H1 (cell line): ENCODE measurements at regions not wholly inside any gene's neighbourhood (a gene's known extent, or its start where the extent isn't known, plus 50 kb on each side); places are given as distances from the start of the nearest gene placed in this dataset.

Experiments used
- CTCF ChIA-PET: fragments of 300-600 bp; sonication (Branson Sonifier 250); formaldehyde crosslinking; loops from one replicate; lab custom pipeline; 2021; ENCODE audit not compliant: partially characterized antibody; lab: Charles Lee
- POLR2A ChIA-PET: fragments of 300-600 bp; sonication (Branson Sonifier 250); formaldehyde crosslinking; loops from one replicate; lab custom pipeline; 2021; ENCODE audit warnings: inconsistent platforms; ENCODE audit not compliant: partially characterized antibody; lab: Charles Lee
- DNase-seq, 2 experiments: peaks; one replicate each; pipeline versions ENCODE4 v3.0.0 to v3.0.0-alpha.2; 2010 to 2022; ENCODE audit warnings: low spot score in 2 of 2, low read depth in 1 of 2, mixed read lengths in 1 of 2
- FAIRE-seq: peaks from 2 replicates; lab custom pipeline; 2011; peaks lifted over from hg19 to GRCh38; lab: Jason Lieb, UNC
- H2AFZ ChIP-seq: 2 replicates; pipeline ENCODE4 v1.8.1; 2012; ENCODE audit warnings: low read length, inconsistent platforms
- H2AK5ac ChIP-seq: 2 replicates; pipeline ENCODE4 v1.6.1; 2013; ENCODE audit warnings: low read depth, low read length
- H2BK120ac ChIP-seq: replicated peaks from 2 replicates; pipeline ENCODE3; 2013; ENCODE audit warnings: low read depth, low read length, inconsistent platforms
- H2BK12ac ChIP-seq: 2 replicates; pipeline ENCODE4 v1.6.1; 2013; ENCODE audit warnings: low read depth, low read length
- H2BK15ac ChIP-seq: 2 replicates; pipeline ENCODE4 v1.6.1; 2013; ENCODE audit warnings: low read length
- H2BK20ac ChIP-seq: 2 replicates; pipeline ENCODE4 v1.6.1; 2013; ENCODE audit warnings: low read length
- H2BK5ac ChIP-seq: 2 replicates; pipeline ENCODE4 v1.6.1; 2013; ENCODE audit warnings: low read depth, low read length
- H3K14ac ChIP-seq: 2 replicates; pipeline ENCODE4 v1.6.1; 2013; ENCODE audit warnings: inconsistent platforms; ENCODE audit not compliant: insufficient read length
- H3K18ac ChIP-seq: 2 replicates; pipeline ENCODE4 v1.6.1; 2013; ENCODE audit warnings: low read length; ENCODE audit errors: extremely low read depth
- H3K23ac ChIP-seq: 2 replicates; pipeline ENCODE4 v1.6.1; 2013; ENCODE audit warnings: inconsistent platforms; ENCODE audit not compliant: insufficient read length
- H3K23me2 ChIP-seq: 2 replicates; pipeline ENCODE4 v1.6.1; 2013; ENCODE audit warnings: low read depth, low read length
- H3K27ac ChIP-seq: 2 replicates; pipeline ENCODE4 v1.6.1; 2011; ENCODE audit warnings: low read depth, low read length, inconsistent platforms
- H3K27me3 ChIP-seq, 4 experiments: replicated peaks in 1 of 4; 1 replicate in 1 of 4; 2 replicates in 3 of 4; pipeline versions ENCODE4 v1.6.1 to v1.8.1; 2011 to 2013; ENCODE audit warnings: low read length in 3 of 4, mild to moderate bottlenecking in 3 of 4, inconsistent platforms in 2 of 4, mixed read lengths in 2 of 4, moderate library complexity in 1 of 4; ENCODE audit not compliant: control insufficient read depth in 3 of 4, insufficient read depth in 3 of 4; ENCODE audit errors: extremely low read depth in 1 of 4
- H3K36me3 ChIP-seq, 4 experiments: 2 replicates each; pipeline versions ENCODE4 v1.6.1 to v1.8.1; 2011 to 2013; ENCODE audit warnings: mild to moderate bottlenecking in 4 of 4, low read length in 3 of 4, moderate library complexity in 2 of 4, control low read depth in 1 of 4, inconsistent platforms in 1 of 4; ENCODE audit not compliant: insufficient read depth in 4 of 4, control insufficient read depth in 2 of 4
- H3K4ac ChIP-seq: replicated peaks from 2 replicates; pipeline ENCODE3; 2013; ENCODE audit warnings: low read length, low read depth, mixed read lengths, inconsistent platforms; ENCODE audit not compliant: insufficient read length
- H3K4me1 ChIP-seq, 4 experiments: replicated peaks in 1 of 4; 1 replicate in 1 of 4; 2 replicates in 3 of 4; pipeline versions ENCODE4 v1.6.1 to v1.8.1; 2011 to 2013; ENCODE audit warnings: low read length in 3 of 4, inconsistent platforms in 2 of 4, mixed read lengths in 1 of 4; ENCODE audit not compliant: insufficient read depth in 4 of 4, control insufficient read depth in 3 of 4
- H3K4me2 ChIP-seq, 2 experiments: 2 replicates each; pipeline versions ENCODE4 v1.6.1 to v1.8.1; 2011 to 2013; ENCODE audit warnings: low read depth in 2 of 2, low read length in 2 of 2, control low read depth in 1 of 2, inconsistent platforms in 1 of 2, mild to moderate bottlenecking in 1 of 2; ENCODE audit not compliant: insufficient read depth in 1 of 2
- H3K4me3 ChIP-seq, 4 experiments: fragments of 200-600, 300-600 bp in 1 of 4; sonication (generic), shearing (Covaris generic), sonication (Bioruptor Twin) in 1 of 4; 2 replicates each; pipeline versions ENCODE4 v1.5.1 to v1.8.1; 2011 to 2016; ENCODE audit warnings: low read length in 4 of 4, low read depth in 3 of 4, control low read depth in 2 of 4, inconsistent platforms in 2 of 4, mild to moderate bottlenecking in 2 of 4, mixed read lengths in 1 of 4, moderate library complexity in 1 of 4; ENCODE audit not compliant: insufficient read depth in 2 of 4; ENCODE audit errors: extremely low read depth in 1 of 4
- H3K56ac ChIP-seq: replicated peaks from 2 replicates; pipeline ENCODE3; 2013; ENCODE audit warnings: low read depth, mild to moderate bottlenecking, mixed read lengths, low read length, inconsistent platforms; ENCODE audit not compliant: insufficient read length
- H3K79me1 ChIP-seq: 2 replicates; pipeline ENCODE4 v1.6.1; 2013; ENCODE audit warnings: low read depth, low read length, control low read depth
- H3K79me2 ChIP-seq, 2 experiments: 2 replicates each; pipeline versions ENCODE4 v1.6.1 to v1.8.1; 2012 to 2013; ENCODE audit warnings: low read length in 2 of 2, mild to moderate bottlenecking in 2 of 2, inconsistent platforms in 1 of 2; ENCODE audit not compliant: insufficient read depth in 2 of 2, control insufficient read depth in 1 of 2
- H3K9ac ChIP-seq, 4 experiments: replicated peaks in 1 of 4; 1 replicate in 1 of 4; 2 replicates in 3 of 4; pipeline versions ENCODE4 v1.6.1 to v1.8.1; 2011 to 2013; ENCODE audit warnings: low read depth in 3 of 4, low read length in 3 of 4, control low read depth in 2 of 4, mild to moderate bottlenecking in 2 of 4, moderate library complexity in 2 of 4, inconsistent platforms in 1 of 4; ENCODE audit errors: extremely low read depth in 1 of 4
- H3K9me3 ChIP-seq, 2 experiments: 2 replicates each; pipeline versions ENCODE4 v1.6.1 to v1.8.1; 2012 to 2013; ENCODE audit warnings: mild to moderate bottlenecking in 2 of 2, moderate library complexity in 2 of 2, control low read depth in 1 of 2, inconsistent platforms in 1 of 2, low read depth in 1 of 2, low read length in 1 of 2, mixed read lengths in 1 of 2; ENCODE audit not compliant: insufficient read depth in 2 of 2
- H4K20me1 ChIP-seq, 2 experiments: replicated peaks in 1 of 2; 2 replicates each; pipeline versions ENCODE3 to v1.8.1; 2011 to 2013; ENCODE audit warnings: inconsistent platforms in 2 of 2, low read length in 2 of 2, mild to moderate bottlenecking in 1 of 2; ENCODE audit not compliant: insufficient read depth in 2 of 2, control insufficient read depth in 1 of 2
- H4K5ac ChIP-seq: 2 replicates; pipeline ENCODE4 v1.6.1; 2013; ENCODE audit warnings: low read length, low read depth, mixed read lengths, inconsistent platforms; ENCODE audit not compliant: insufficient read length
- H4K8ac ChIP-seq: 2 replicates; pipeline ENCODE4 v1.8.0; 2013; ENCODE audit warnings: mild to moderate bottlenecking, moderate library complexity, low read length, inconsistent platforms; ENCODE audit not compliant: insufficient read depth; ENCODE audit errors: extremely low read depth
- H4K91ac ChIP-seq: replicated peaks from 2 replicates; pipeline ENCODE3; 2013; ENCODE audit warnings: low read length, mixed read lengths, inconsistent platforms; ENCODE audit not compliant: insufficient read length
- GTF2F1 ChIP-seq: IDR thresholded peaks from 2 replicates; pipeline ENCODE4 v1.6.1; 2012; ENCODE audit warnings: low read depth, low read length, improper control_type of control experiment, borderline replicate concordance
- WGBS, 2 experiments: shearing (Covaris generic) in 1 of 2; methylation state at CpG; one replicate each; pipeline versions ENCODE4 v1.1.6 to v1.1.7; 2013 to 2015; ENCODE audit warnings: low lambda C conversion rate in 2 of 2, mixed read lengths in 2 of 2, inconsistent platforms in 1 of 2, low coverage in 1 of 2, missing lambda C conversion rate in 1 of 2; ENCODE audit not compliant: insufficient replicate concordance in 2 of 2, insufficient coverage in 1 of 2, insufficient read length in 1 of 2; ENCODE audit errors: extremely low coverage in 1 of 2, missing lambda C conversion rate in 1 of 2; 5-methylcytosine and 5-hydroxymethylcytosine counted together

GRCh38 chr16:17647879-17648872 is 177.4 kb upstream of the XYLT1 start:
- H3K36me3 ChIP-seq, result no peaks in the 10 kb centered on the region
- H3K27ac ChIP-seq, result no peak overlapping the region
- no peak overlapping the region for H2AFZ ChIP-seq
- 95% methylated on average over 8 of the region's 8 CpGs; no CpG with 5 or more reads in 1 of the 2 experiments for WGBS, 2 experiments
- no peaks in the 10 kb centered on the region for H3K79me1 ChIP-seq
- H3K27me3 ChIP-seq, result no peaks in the 10 kb centered on the region
- H3K9me3 ChIP-seq, result peaks cover 0 to 4% of the 10 kb centered on the region in 2 experiments; a peak in 2 of 4 replicates
- no peak overlapping the region for H4K91ac ChIP-seq
- POLR2A ChIA-PET, result no interaction called here
- H3K14ac ChIP-seq, result no peak overlapping the region
- TF ChIP-seq GTF2F1, result no peak
- no peak overlapping the region for H3K4me2 ChIP-seq
- no peak overlapping the region for H2AK5ac ChIP-seq
- no peak overlapping the region for H3K56ac ChIP-seq
- H3K18ac ChIP-seq, result no peak overlapping the region
- H2BK20ac ChIP-seq, result no peak overlapping the region
- H3K9ac ChIP-seq, result no peak overlapping the region
- no peak overlapping the region for H2BK5ac ChIP-seq
- no peak overlapping the region for H3K4ac ChIP-seq
- H3K4me3 ChIP-seq, result no peak overlapping the region
- no peak overlapping the region for H2BK120ac ChIP-seq
- no peak overlapping the region for H2BK15ac ChIP-seq
- DNase-seq (no peak), FAIRE-seq (no peak)
- H2BK12ac ChIP-seq, result no peak overlapping the region
- no peak overlapping the region for H3K23ac ChIP-seq
- no peaks in the 10 kb centered on the region for H3K79me2 ChIP-seq
- H4K8ac ChIP-seq, result no peak overlapping the region
- no peaks in the 10 kb centered on the region for H3K23me2 ChIP-seq
- no peaks in the 10 kb centered on the region for H4K20me1 ChIP-seq
- H4K5ac ChIP-seq, result no peak overlapping the region
- CTCF ChIA-PET, result interaction anchor here (0.6 to 1.4 kb wide), 6 partner anchors 10 to 150 kb away, joined by 3 to 4 read pairs (median 3); no protein-coding TSS in a partner anchor
- no peaks in the 10 kb centered on the region for H3K4me1 ChIP-seq
